ENCODE measurements at regions not wholly inside any gene's neighbourhood (a gene's known extent, or its start where the extent isn't known, plus 50 kb on each side); places are given as distances from the start of the nearest gene placed in this dataset.

DNA sequence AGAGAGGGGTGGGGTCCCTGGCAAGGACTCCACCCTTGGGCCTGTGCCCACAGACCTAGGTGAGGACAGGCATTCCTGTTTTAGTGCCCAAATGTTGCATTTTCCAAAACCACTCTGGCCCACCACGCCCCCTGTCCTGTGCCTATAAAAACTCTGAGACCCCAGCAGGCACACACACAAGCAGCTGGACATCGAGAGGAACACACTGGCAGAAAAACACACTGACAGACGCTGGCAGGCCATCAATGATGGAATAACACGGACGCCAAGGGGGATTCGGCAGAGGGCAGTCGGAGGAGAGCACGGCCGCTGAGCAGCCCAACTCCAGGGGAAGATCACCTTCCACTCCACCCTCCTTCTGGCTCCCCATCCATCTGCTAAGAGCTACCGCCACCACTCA lies 386.9 kb upstream of the AUTS2 start:
- TF ChIP-seq, protein P1, sequence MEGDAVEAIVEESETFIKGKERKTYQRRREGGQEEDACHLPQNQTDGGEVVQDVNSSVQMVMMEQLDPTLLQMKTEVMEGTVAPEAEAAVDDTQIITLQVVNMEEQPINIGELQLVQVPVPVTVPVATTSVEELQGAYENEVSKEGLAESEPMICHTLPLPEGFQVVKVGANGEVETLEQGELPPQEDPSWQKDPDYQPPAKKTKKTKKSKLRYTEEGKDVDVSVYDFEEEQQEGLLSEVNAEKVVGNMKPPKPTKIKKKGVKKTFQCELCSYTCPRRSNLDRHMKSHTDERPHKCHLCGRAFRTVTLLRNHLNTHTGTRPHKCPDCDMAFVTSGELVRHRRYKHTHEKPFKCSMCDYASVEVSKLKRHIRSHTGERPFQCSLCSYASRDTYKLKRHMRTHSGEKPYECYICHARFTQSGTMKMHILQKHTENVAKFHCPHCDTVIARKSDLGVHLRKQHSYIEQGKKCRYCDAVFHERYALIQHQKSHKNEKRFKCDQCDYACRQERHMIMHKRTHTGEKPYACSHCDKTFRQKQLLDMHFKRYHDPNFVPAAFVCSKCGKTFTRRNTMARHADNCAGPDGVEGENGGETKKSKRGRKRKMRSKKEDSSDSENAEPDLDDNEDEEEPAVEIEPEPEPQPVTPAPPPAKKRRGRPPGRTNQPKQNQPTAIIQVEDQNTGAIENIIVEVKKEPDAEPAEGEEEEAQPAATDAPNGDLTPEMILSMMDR (conservative IDR thresholded peaks at IDR 0.05; ENCODE audit: low read length), result no peak
- TF ChIP-seq EZH2phosphoT487 (IDR thresholded peaks at IDR 0.05; ENCODE audit: borderline replicate concordance), result no peak
